Choroid plexus epithelial cell (primary cell): ENCODE measurements at regions not wholly inside any gene's neighbourhood (a gene's known extent, or its start where the extent isn't known, plus 50 kb on each side); places are given as distances from the start of the nearest gene placed in this dataset.

ENCODE experiments used
- DNase-seq: peaks from one replicate; pipeline ENCODE4 v3.0.0-alpha.2; 2010; ENCODE audit warnings: low read depth
- H3K4me3 ChIP-seq: 2 replicates; pipeline ENCODE4 v1.5.1; 2011; ENCODE audit warnings: low read depth, mild to moderate bottlenecking, control low read depth, low read length, moderate library complexity
- TF ChIP-seq, protein P1 (sequence below): conservative IDR thresholded peaks from 2 replicates; pipeline ENCODE4 v1.5.1; 2011; ENCODE audit warnings: low read depth, mild to moderate bottlenecking, control low read depth, inconsistent platforms, low read length, moderate library complexity

GRCh38 chr5:17001428-17001827, 65.3 kb upstream of the MYO10 start:
- H3K4me3 ChIP-seq = no peak overlapping the region
- peak; percentile 57 for DNase-seq
- TF ChIP-seq, protein P1, sequence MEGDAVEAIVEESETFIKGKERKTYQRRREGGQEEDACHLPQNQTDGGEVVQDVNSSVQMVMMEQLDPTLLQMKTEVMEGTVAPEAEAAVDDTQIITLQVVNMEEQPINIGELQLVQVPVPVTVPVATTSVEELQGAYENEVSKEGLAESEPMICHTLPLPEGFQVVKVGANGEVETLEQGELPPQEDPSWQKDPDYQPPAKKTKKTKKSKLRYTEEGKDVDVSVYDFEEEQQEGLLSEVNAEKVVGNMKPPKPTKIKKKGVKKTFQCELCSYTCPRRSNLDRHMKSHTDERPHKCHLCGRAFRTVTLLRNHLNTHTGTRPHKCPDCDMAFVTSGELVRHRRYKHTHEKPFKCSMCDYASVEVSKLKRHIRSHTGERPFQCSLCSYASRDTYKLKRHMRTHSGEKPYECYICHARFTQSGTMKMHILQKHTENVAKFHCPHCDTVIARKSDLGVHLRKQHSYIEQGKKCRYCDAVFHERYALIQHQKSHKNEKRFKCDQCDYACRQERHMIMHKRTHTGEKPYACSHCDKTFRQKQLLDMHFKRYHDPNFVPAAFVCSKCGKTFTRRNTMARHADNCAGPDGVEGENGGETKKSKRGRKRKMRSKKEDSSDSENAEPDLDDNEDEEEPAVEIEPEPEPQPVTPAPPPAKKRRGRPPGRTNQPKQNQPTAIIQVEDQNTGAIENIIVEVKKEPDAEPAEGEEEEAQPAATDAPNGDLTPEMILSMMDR = no peak

GRCh38 chr5:17004441-17005106, 68.5 kb upstream of the MYO10 start:
- H3K4me3 ChIP-seq = no peak overlapping the region
- DNase-seq = no peak
- TF ChIP-seq, protein P1 = no peak

DNA sequence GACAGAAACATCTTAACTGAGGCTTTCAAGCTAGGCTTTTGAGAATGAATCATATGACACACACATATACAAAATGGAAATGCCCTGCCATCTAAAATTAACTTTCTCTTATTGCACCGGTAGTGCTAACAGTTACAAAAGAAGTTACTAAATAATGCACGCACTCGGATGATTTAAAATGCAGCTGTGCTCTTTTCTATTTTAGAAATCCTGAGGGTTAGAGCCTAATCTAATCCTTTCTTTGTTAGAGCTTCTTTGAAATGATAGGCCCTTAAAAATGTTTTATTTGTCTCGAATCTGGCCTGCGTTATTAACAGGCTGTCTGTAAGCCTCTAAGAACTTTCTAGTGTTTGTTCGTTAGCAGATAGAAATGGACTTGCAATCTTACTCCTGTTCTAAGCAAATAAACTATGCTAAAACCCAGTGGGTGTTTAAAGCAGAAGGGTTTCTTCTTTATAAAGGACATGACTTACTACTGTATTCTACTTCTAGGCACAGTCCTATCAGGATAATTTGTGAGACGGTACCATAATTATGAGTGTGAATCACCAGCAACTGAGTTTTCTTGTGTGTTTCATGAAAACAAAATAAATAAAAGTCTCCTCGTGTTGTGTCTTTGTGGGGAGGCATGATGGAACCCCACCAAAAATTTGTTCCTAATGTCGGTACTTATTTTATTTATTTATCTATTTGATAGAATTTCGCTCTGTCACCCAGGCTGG, 69.2 kb upstream of the MYO10 start:
- DNase-seq = no peak
- TF ChIP-seq, protein P1 = no peak
- H3K4me3 ChIP-seq = no peak overlapping the region

- DNase-seq = no peak
- no peak overlapping the region for H3K4me3 ChIP-seq
- TF ChIP-seq, protein P1 = no peak
These were observed 76.2 kb upstream of the MYO10 start for GRCh38 chr5:17012289-17012688.

DNA sequence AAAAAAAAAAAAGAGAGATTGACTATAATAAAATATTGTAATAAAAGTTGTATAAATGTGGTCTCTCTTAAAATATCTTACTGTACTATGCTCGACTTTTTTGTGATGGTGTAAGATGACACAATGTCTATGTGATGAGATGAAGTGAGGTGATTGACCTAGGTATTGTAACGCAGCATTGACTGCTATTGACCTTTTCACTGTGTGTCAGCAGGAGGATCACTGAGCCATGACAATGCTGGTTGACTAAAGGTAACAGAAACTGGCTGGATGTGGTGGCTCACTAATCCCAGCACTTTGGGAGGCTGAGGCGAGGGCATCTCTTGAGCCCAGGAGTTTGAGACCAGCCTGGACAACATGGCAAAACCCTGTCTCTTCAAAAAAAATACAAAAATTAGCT, 78.6 kb upstream of the MYO10 start:
- H3K4me3 ChIP-seq = no peak overlapping the region
- no peak for DNase-seq
- TF ChIP-seq, protein P1 = no peak

DNA sequence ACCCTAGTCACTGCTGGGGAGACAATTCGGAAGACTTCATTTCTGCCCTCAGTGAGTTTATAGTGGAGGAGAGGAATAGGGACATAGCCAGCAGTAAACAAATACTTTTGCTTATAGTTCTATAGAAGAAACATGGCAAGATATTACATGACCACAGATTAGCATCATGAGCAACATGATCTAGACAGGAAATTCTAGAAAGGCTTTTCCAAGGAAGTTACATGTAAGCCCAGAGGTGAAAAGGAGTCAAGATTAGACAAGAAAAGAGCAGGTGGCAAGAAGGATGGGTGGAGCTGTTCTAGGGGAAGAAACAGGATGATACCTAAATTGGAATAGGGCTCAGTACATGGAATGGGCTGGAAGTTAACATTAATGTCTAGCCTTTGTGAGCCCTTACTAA, 82.8 kb upstream of the MYO10 start:
- DNase-seq = no peak
- no peak overlapping the region for H3K4me3 ChIP-seq
- TF ChIP-seq, protein P1 = no peak

- TF ChIP-seq, protein P1 = no peak
- DNase-seq = peak; percentile 64
These were observed 83.2 kb upstream of the MYO10 start for GRCh38 chr5:17019324-17019723.

More at GRCh38 chr5:17019324-17019723, 83.2 kb upstream of the MYO10 start:
- no peak overlapping the region for H3K4me3 ChIP-seq
